Rectal smooth muscle tissue (tissue), 1 donor: ENCODE measurements at regions not wholly inside any gene's neighbourhood (a gene's known extent, or its start where the extent isn't known, plus 50 kb on each side); places are given as distances from the start of the nearest gene placed in this dataset.
"Not testable (repeated sequence)": the region's sequence is repeated elsewhere in the genome, so short reads cannot be mapped to it uniquely, and the experiment has no call there.

Experiments used
- H3K27ac ChIP-seq: one replicate; pipeline ENCODE4 v1.7.0; 2013; ENCODE audit warnings: low read depth, low read length, inconsistent platforms
- H3K27me3 ChIP-seq: one replicate; pipeline ENCODE4 v1.7.0; 2013; ENCODE audit warnings: low read length; ENCODE audit not compliant: control insufficient read depth, insufficient read depth
- H3K36me3 ChIP-seq: one replicate; pipeline ENCODE4 v1.7.0; 2013; ENCODE audit warnings: low read length; ENCODE audit not compliant: control insufficient read depth, insufficient read depth
- H3K4me1 ChIP-seq: one replicate; pipeline ENCODE4 v1.7.0; 2013; ENCODE audit warnings: low read length; ENCODE audit not compliant: control insufficient read depth, insufficient read depth
- H3K4me3 ChIP-seq: one replicate; pipeline ENCODE4 v1.7.0; 2013; ENCODE audit warnings: low read length
- H3K9ac ChIP-seq: one replicate; pipeline ENCODE4 v1.7.0; 2013; ENCODE audit warnings: low read length

- no peak overlapping the region for H3K4me3 ChIP-seq
- no peaks in the 10 kb centered on the region for H3K27me3 ChIP-seq
- no peak overlapping the region for H3K9ac ChIP-seq
- H3K36me3 ChIP-seq = no peaks in the 10 kb centered on the region
- no peaks in the 10 kb centered on the region for H3K4me1 ChIP-seq
- H3K27ac ChIP-seq = no peak overlapping the region
These were observed 539.4 kb downstream of the CDH9 start for GRCh38 chr5:26498972-26499371.

- Histone ChIP-seq H3K4me1 (no peaks in the 10 kb centered on the region), H3K27ac (no peak overlapping the region), H3K36me3 (no peaks in the 10 kb centered on the region), H3K4me3 (no peak overlapping the region), H3K9ac (no peak overlapping the region), H3K27me3 (no peaks in the 10 kb centered on the region)
These were observed 542.9 kb downstream of the CDH9 start for GRCh38 chr5:26495437-26495836.

- no peaks in the 10 kb centered on the region for H3K36me3 ChIP-seq
- no peak overlapping the region for H3K4me3 ChIP-seq
- H3K9ac ChIP-seq = no peak overlapping the region
- H3K4me1 ChIP-seq = no peaks in the 10 kb centered on the region
- H3K27me3 ChIP-seq = no peaks in the 10 kb centered on the region
- H3K27ac ChIP-seq = no peak overlapping the region
These were observed 545.4 kb downstream of the CDH9 start for GRCh38 chr5:26492906-26493459.

GRCh38 chr5:26487553-26487952, 550.8 kb downstream of the CDH9 start:
- Histone ChIP-seq H3K36me3 (no peaks in the 10 kb centered on the region), H3K27me3 (no peaks in the 10 kb centered on the region), H3K4me1 (no peaks in the 10 kb centered on the region), H3K9ac (no peak overlapping the region), H3K27ac (no peak overlapping the region), H3K4me3 (no peak overlapping the region)

GRCh38 chr5:26486631-26487030, 551.8 kb downstream of the CDH9 start:
- Histone ChIP-seq H3K27ac (no peak overlapping the region), H3K27me3 (no peaks in the 10 kb centered on the region), H3K36me3 (no peaks in the 10 kb centered on the region), H3K9ac (no peak overlapping the region), H3K4me3 (no peak overlapping the region), H3K4me1 (no peaks in the 10 kb centered on the region)

- not testable (repeated sequence) for H3K4me3 ChIP-seq, H3K4me1 ChIP-seq, H3K27ac ChIP-seq, H3K36me3 ChIP-seq, H3K9ac ChIP-seq, H3K27me3 ChIP-seq
These were observed 553.1 kb downstream of the CDH9 start for GRCh38 chr5:26485146-26485860.

- H3K36me3 ChIP-seq = no peaks in the 10 kb centered on the region
- H3K4me3 ChIP-seq = peak overlapping the region; percentile 32
- no peak overlapping the region for H3K9ac ChIP-seq
- no peaks in the 10 kb centered on the region for H3K4me1 ChIP-seq
- no peaks in the 10 kb centered on the region for H3K27me3 ChIP-seq
- no peak overlapping the region for H3K27ac ChIP-seq
These were observed 555.5 kb downstream of the CDH9 start for GRCh38 chr5:26482810-26483375.

GRCh38 chr5:26482076-26482809, 556.1 kb downstream of the CDH9 start:
- H3K9ac ChIP-seq = no peak overlapping the region
- no peak overlapping the region for H3K27ac ChIP-seq
- peak overlapping the region; percentile 32 for H3K4me3 ChIP-seq
- no peaks in the 10 kb centered on the region for H3K4me1 ChIP-seq
- no peaks in the 10 kb centered on the region for H3K36me3 ChIP-seq
- no peaks in the 10 kb centered on the region for H3K27me3 ChIP-seq

GRCh38 chr5:26470439-26470838, 567.9 kb downstream of the CDH9 start:
- no peaks in the 10 kb centered on the region for H3K4me1 ChIP-seq
- no peak overlapping the region for H3K9ac ChIP-seq
- no peak overlapping the region for H3K27ac ChIP-seq
- no peaks in the 10 kb centered on the region for H3K36me3 ChIP-seq
- H3K27me3 ChIP-seq = no peaks in the 10 kb centered on the region
- no peak overlapping the region for H3K4me3 ChIP-seq

GRCh38 chr5:26439121-26439520, 599.3 kb downstream of the CDH9 start:
- H3K4me1 ChIP-seq = no peaks in the 10 kb centered on the region
- H3K4me3 ChIP-seq = no peak overlapping the region
- no peak overlapping the region for H3K27ac ChIP-seq
- H3K9ac ChIP-seq = no peak overlapping the region
- H3K36me3 ChIP-seq = no peaks in the 10 kb centered on the region
- no peaks in the 10 kb centered on the region for H3K27me3 ChIP-seq

- H3K27me3 ChIP-seq = no peaks in the 10 kb centered on the region
- no peak overlapping the region for H3K4me3 ChIP-seq
- H3K9ac ChIP-seq = no peak overlapping the region
- no peaks in the 10 kb centered on the region for H3K4me1 ChIP-seq
- no peak overlapping the region for H3K27ac ChIP-seq
- H3K36me3 ChIP-seq = no peaks in the 10 kb centered on the region
These were observed 603.7 kb downstream of the CDH9 start for GRCh38 chr5:26434688-26435087.

- Histone ChIP-seq H3K27me3 (no peaks in the 10 kb centered on the region), H3K4me1 (no peaks in the 10 kb centered on the region), H3K27ac (no peak overlapping the region), H3K36me3 (no peaks in the 10 kb centered on the region), H3K4me3 (no peak overlapping the region), H3K9ac (no peak overlapping the region)
These were observed 606.0 kb downstream of the CDH9 start for GRCh38 chr5:26432386-26432785.
